GM21737 (cell line): ENCODE measurements at regions not wholly inside any gene's neighbourhood (a gene's known extent, or its start where the extent isn't known, plus 50 kb on each side); places are given as distances from the start of the nearest gene placed in this dataset.
"Not testable (repeated sequence)": the region's sequence is repeated elsewhere in the genome, so short reads cannot be mapped to it uniquely, and the experiment has no call there.

Experiments
- ATAC-seq: cut with Tn5 transposase; IDR thresholded peaks from one replicate; pipeline ENCODE4 v1.9.1; 2021; ENCODE audit warnings: mild to moderate bottlenecking, moderate library complexity; ENCODE audit not compliant: unreplicated experiment

GRCh38 chr4:59455751-59456150, 1744.4 kb upstream of the ADGRL3 start:
- ATAC-seq: no peak

GRCh38 chr4:59457576-59457975, 1742.5 kb upstream of the ADGRL3 start:
- ATAC-seq: no peak

GRCh38 chr4:59484944-59485343, 1715.2 kb upstream of the ADGRL3 start:
- ATAC-seq: no peak

- ATAC-seq: no peak
These were observed 1700.0 kb upstream of the ADGRL3 start for GRCh38 chr4:59500103-59500502.

GRCh38 chr4:59503731-59504130, 1696.4 kb upstream of the ADGRL3 start:
- ATAC-seq: no peak

- ATAC-seq: not testable (repeated sequence)
These were observed 1688.3 kb upstream of the ADGRL3 start for GRCh38 chr4:59511809-59512208.

- ATAC-seq: no peak
These were observed 1683.1 kb upstream of the ADGRL3 start for GRCh38 chr4:59517007-59517406.

- no peak for ATAC-seq
These were observed 1681.9 kb upstream of the ADGRL3 start for GRCh38 chr4:59518005-59518823.

- ATAC-seq: no peak
These were observed 1674.2 kb upstream of the ADGRL3 start for GRCh38 chr4:59525885-59526284.

- ATAC-seq: no peak
These were observed 1664.6 kb upstream of the ADGRL3 start for GRCh38 chr4:59535541-59535940.

- ATAC-seq: no peak
These were observed 1663.7 kb upstream of the ADGRL3 start for GRCh38 chr4:59536428-59536827.

- no peak for ATAC-seq
These were observed 1662.8 kb upstream of the ADGRL3 start for GRCh38 chr4:59537246-59537886.

GRCh38 chr4:59539401-59539800, 1660.7 kb upstream of the ADGRL3 start:
- no peak for ATAC-seq

- no peak for ATAC-seq
These were observed 1659.8 kb upstream of the ADGRL3 start for GRCh38 chr4:59540311-59540710.

GRCh38 chr4:59553063-59553720, 1646.9 kb upstream of the ADGRL3 start:
- ATAC-seq: peak; percentile 99

GRCh38 chr4:59553721-59554091, 1646.4 kb upstream of the ADGRL3 start:
- no peak for ATAC-seq

- not testable (repeated sequence) for ATAC-seq
These were observed 1643.9 kb upstream of the ADGRL3 start for GRCh38 chr4:59556191-59556590.

GRCh38 chr4:59560141-59560648, 1639.9 kb upstream of the ADGRL3 start:
- not testable (repeated sequence) for ATAC-seq

GRCh38 chr4:59565836-59566235, 1634.3 kb upstream of the ADGRL3 start:
- ATAC-seq: no peak

GRCh38 chr4:59570860-59571476, 1629.2 kb upstream of the ADGRL3 start:
- peak; percentile 86 for ATAC-seq

- no peak for ATAC-seq
These were observed 1628.2 kb upstream of the ADGRL3 start for GRCh38 chr4:59571805-59572430.
